ENCODE measurements at regions not wholly inside any gene's neighbourhood (a gene's known extent, or its start where the extent isn't known, plus 50 kb on each side); places are given as distances from the start of the nearest gene placed in this dataset.

DNA sequence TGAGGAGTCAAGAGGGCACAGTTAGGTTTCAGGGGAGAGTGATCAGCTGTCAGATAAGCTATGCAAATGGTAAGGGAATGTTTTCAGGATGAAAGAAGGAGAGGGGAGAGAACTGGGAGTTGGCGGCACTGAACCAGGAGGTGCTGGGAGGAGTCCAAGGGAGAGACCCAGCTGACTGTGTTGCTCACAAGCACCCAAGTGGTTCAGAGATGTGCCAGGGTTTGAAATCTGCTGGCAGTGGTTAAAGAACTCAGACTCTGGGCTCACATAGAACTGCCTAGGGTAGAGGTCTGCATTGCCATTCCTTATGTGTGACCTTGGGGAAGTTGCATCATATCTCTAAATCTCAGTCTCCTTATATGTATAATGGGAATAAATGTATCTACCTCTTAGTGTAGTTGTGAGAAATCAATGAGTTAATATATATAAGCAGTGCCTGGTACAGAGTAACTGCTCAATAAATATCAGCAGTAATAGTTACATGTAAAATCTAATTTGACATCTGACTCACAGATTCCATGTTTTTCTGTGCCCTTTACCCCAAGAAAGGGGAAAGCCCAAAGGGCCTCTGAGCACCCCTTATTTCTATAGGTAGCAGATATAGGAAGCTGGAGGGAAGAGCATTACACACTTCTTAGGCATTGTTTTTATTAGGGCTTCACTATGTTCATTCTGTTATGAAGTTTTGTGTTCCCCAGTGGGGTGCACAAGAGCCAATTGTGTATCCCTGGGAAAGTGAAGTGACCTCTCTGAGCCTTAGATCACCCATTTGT lies 66.9 kb upstream of the SESN3 start:
- DNase-seq, result no peak

DNA sequence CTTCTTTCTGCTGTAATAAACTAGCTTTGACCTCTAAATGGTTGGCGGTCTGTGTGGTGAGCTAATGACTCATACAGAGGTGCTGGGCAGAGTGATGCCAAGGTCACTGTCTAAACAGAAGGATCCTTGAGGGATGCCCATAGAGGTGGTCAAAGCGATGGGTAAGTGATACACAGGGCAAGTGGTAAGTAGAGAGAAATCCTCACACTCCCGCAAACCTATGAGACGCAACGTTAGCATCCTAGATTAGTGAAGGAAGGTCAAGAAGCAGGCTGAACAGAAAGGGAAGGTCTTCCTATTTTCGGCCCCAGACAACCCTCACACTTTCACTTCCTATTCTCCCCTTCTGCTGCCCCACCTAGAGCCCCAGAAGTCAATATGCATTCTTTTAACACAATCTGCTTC lies 65.6 kb upstream of the SESN3 start:
- no peak for DNase-seq

DNA sequence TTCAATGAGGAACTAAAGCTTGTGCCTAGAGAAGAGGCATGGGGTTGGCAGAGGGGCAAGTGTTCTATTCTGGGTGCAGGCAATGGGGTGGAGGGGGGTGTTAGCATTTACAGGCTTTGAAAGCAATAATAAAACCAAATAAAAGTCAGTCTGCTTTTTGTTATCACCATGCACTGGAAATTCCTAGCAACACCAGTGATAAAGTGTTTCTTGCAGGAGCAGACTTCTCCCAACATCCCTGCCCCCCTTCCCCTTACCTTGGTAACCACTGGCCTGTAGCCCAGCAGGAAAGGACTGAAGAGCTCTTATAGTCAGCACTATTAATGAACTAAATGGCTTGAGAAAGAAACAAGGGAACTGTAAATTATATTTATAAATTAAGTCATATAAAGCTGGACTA lies 65.2 kb upstream of the SESN3 start:
- DNase-seq, result no peak

DNA sequence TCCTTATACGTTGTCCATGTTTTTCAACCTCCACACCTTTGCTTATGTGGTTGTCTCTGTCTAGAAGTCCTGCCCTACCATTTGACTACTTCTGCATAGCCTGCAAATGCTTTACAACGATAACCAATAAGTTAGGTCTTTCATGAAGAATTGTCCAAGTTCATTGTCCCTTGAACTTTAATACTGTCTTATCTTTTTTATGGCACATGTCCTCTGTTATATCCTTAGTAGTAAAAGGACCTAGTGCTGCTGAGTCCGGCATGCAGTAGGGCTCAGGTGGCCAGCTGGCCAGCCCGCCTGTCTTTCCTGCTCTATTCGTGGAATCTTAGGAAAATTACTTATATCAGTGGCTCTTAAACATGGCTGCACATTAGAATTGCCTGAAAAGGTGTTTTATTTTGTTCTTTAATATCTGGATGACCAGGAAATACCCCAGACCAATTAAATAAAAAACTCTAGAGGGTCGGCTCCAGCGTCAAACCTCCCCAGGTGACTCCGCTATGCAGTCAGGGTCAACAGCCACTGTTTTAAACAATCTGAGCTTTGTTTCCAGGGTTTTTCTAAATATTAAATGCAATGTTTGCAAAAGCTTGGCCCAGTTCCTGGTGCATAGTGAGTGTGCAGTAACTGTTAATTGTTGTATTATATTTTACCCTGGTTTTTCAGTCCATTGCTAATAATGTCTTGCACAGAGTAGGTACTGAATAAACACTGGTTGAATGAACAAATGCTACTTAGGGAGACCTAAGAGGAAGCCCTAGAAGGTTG lies 64.6 kb upstream of the SESN3 start:
- no peak for DNase-seq

DNA sequence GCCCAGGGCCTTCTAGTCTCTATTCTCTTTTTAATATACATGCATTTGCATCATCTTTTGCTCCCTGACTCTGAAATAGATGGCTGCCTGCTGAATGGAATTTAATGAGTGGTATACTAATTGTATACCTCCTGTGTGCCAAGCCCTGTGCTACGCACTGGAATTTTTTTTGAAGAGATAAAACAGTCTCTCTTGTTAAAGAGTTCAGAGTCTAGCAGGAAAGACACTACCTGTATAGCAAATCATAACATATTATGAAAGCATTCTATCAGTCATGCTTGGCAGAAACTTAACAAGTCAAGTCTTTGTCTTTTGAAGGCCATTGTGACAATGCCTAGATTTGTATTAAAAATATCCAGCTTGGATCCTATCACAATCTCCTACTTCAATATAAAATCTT lies 63.7 kb upstream of the SESN3 start:
- no peak for DNase-seq

DNA sequence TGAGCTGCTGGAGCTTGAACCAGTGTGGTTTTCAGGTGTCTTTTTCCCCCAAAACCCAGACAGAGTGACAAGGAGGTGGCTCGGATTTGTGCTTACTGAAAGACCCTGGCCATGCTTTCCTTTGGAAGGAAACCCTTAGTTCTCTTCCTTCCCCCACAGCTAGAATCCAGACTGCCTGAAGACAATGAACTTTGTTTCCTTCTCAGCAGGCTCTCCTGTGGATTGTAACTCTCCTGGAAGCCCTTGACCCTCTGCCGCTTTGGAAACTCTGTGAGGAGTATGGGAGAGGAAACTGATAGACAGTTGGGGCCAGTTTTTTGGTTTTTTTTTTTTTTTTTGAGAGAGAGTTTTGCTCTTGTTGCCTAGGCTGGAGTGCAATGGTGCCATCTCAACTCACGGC lies 62.1 kb upstream of the SESN3 start:
- no peak for DNase-seq

DNA sequence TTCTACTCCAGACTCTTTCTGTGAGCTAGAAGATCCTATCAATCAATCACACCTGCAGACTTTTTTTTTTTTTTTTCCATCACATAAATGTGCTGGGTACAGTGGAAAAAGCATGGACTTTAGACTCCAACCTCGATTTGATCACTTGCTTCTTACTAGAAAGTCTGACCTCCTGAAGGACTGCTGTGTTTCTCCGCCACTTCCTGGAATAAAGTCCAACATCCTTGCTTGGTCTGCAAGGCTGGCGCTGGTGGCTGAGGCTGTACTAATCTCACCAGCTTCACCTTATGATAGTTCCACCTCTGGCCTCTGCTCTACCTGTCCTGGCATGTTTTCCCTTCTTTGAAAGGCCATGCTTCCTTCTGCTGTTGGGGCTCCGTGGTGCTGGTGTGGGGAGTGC lies 60.9 kb upstream of the SESN3 start:
- no peak for DNase-seq

DNA sequence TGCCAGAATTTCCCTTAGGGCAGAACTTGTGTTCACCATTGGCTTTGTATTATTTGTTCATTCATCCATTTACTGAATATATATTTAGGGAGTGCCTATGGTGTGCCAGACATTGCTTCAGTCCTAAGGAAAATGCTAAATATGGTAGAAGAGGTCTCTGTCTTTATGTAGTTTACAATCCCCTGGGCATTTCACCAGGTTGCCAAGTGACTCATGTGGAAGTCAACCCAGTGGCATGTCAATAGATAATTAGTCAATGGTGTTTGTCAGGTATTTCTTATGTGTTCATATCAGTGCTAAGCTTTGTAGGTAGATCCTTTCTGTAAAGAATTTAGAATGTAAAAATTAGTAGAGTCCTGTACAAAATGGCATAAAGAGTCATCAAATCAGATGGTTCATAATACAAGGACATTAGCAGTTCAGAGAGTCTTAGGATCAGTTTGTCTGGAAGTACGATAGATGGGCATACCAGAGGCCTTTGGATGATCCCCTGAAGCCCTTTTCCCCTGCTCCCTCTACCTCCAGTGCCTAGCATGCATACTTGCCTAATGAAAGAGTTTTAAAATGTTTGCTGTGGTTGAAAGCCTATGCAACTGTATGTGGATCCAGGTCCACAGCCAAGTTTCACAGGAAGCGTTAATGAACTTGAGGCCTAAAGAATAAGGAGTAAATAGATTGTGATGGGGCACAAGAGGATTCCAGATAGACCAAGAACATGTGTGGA lies 58.5 kb upstream of the SESN3 start:
- DNase-seq, result no peak

DNA sequence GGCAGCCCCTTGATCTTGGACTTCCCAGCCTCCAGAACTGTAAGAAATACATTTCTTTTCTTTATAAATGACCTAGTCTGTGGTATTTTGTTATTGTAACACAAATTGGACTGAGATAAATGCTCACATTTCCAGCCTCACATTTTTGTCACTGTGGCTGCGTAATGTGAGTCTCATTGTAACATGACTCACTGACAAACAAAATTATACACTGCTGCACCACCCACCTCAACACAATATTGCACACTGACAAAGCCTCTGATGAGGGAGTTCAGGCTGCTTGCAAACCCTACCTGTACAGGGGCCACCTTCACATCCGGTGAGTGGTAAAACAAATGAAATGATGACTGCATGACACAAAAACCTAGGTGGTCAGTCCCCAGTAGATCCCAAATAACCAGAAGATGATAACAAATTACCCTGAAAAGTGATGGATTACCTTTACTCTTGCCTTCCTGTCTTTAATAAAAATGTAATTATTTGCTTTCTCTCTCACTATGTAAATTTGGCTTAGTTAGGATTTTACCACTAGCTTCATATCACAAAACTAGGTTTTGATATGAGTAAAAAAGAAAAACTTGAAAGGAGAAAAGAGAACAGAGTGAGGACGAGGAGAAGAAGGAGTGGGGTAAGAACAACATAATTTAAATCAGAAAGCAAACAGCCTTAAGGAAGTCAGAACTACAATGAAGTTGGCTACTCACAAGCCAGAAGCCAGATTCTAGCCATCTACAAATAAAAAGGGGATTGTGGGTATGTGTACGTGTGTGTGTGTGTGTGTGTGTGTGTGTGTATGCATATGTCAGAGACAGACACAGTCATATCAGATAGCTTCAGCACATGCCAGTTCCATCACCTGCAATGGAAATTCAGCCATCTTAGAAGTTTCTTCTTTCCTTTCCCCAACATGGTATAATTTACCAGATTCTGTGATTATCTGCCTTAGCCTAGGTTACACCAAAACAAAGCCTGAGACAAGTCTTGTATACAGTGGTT lies 53.4 kb upstream of the SESN3 start:
- DNase-seq, result no peak

DNA sequence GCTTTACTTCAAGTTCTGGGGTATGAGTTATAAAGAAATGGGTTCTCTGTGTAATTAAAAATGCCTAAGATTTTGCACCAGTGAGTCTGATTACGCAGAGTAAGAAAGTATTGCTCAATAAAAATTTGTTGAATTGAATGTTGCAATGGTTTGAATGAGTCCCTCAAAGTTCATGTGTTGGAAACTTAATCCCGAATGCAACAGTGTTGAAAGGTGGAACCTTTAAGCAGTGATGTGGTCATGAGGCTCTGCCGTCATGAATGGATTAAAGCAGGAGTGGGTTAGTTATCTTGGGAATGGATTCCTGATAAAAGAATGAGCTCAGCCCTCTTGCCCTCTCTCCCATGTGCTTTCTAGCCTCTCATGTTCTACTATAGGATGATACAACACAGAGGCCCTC lies 52.6 kb upstream of the SESN3 start:
- DNase-seq, result no peak

DNA sequence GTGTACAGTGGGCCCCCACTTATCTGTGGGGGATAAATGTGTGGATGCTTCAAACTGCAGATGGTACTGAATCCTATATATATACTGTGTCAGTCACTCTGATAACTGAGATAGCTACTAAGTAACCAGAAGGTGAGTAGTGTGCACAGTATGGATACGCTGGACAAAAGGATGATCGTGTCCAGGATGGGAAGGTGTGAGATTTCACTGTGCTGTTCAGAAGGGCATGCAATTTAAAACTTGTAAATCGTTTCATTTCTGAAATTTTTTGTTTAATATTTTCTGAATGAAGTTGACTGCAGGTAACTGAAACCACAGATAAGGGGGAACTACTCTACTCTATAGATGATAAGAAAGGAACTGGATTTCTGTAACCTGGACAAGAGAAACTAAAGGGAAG lies 52.1 kb upstream of the SESN3 start:
- DNase-seq, result no peak

DNA sequence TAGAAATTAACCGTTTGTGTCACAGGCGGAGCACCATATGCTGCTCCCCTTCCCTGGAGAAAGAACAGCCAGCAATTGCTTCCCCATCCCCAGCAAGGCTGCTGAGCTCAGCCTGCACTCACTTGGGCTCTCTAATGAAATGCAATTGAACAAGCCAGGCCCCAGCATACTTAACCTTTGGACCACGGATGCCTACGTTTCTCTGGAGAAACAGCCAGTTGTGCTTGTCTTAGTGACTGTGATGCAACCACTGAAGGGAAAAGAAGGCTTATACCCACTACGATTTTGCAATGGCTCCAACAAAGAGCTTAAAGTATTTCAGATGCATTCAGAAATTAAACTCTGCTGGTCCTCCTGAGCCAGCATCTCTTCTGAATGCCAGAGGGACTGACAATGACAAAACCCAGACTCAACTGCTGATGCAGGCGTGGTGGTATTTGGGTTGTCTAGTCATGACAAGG lies 51.3 kb upstream of the SESN3 start:
- no peak for DNase-seq

Data from CD4-positive, alpha-beta T cell treated with Interleukin-21 for 1 hour (primary cell).